Body of pancreas (tissue), 4 donors: ENCODE measurements at regions not wholly inside any gene's neighbourhood (a gene's known extent, or its start where the extent isn't known, plus 50 kb on each side); places are given as distances from the start of the nearest gene placed in this dataset.

Source experiments
- POLR2A ChIP-seq, 3 donors: fragments of 450-650 bp; IDR thresholded peaks; one replicate each; pipeline ENCODE4 v1.6.1; 2016; ENCODE audit warnings: antibody characterized with exemption in 3 of 3, mild to moderate bottlenecking in 2 of 3
- TF ChIP-seq, protein P1 (sequence below), 7 experiments: fragments of 450-650 bp in 4 of 7; fragments of 200-600 bp in 3 of 7; sonication (generic) in 3 of 7; IDR thresholded peaks; one replicate each; pipeline ENCODE4 v1.5.1; 2016 to 2019; ENCODE audit warnings: antibody characterized with exemption in 7 of 7

DNA sequence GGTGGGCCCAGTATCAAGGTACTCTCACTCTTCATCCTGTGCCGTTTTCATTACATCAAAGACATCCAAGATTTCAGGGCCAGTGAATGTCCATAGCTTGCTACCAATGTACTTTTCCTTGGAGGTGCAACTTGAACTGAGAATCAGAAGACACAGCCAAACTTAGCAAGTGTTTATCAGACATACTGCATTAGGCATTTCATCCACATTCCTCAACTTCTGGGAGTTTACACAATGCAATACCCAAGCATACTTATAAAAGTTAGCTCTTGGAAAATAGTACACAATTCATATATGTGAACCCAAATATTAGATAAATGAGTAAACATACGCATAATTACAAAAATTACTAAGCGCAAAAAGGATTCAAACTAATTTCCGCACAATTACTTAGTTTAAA lies 216.3 kb upstream of the RHOBTB1 start:
- TF ChIP-seq POLR2A (IDR thresholded peaks at IDR 0.05), result no peak
- TF ChIP-seq, protein P1, sequence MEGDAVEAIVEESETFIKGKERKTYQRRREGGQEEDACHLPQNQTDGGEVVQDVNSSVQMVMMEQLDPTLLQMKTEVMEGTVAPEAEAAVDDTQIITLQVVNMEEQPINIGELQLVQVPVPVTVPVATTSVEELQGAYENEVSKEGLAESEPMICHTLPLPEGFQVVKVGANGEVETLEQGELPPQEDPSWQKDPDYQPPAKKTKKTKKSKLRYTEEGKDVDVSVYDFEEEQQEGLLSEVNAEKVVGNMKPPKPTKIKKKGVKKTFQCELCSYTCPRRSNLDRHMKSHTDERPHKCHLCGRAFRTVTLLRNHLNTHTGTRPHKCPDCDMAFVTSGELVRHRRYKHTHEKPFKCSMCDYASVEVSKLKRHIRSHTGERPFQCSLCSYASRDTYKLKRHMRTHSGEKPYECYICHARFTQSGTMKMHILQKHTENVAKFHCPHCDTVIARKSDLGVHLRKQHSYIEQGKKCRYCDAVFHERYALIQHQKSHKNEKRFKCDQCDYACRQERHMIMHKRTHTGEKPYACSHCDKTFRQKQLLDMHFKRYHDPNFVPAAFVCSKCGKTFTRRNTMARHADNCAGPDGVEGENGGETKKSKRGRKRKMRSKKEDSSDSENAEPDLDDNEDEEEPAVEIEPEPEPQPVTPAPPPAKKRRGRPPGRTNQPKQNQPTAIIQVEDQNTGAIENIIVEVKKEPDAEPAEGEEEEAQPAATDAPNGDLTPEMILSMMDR (IDR thresholded peaks at IDR 0.05), result no peak
